ENCODE measurements at regions not wholly inside any gene's neighbourhood (a gene's known extent, or its start where the extent isn't known, plus 50 kb on each side); places are given as distances from the start of the nearest gene placed in this dataset.

- H3K4me1 ChIP-seq: no peaks in the 10 kb centered on the region
- no peak overlapping the region for H3K27ac Mint-ChIP-seq (ENCODE audit: unreplicated experiment)
- no peaks in the 10 kb centered on the region for H3K27me3 Mint-ChIP-seq (ENCODE audit: insufficient read depth, unreplicated experiment)
- no peak overlapping the region for H3K4me3 Mint-ChIP-seq (ENCODE audit: unreplicated experiment)
- H3K27me3 ChIP-seq (replicated peaks; ENCODE audit: control insufficient read depth, insufficient read depth, low read length): no peaks in the 10 kb centered on the region
- H3K4me1 Mint-ChIP-seq (ENCODE audit: low read depth, unreplicated experiment): no peaks in the 10 kb centered on the region
- POLR2A ChIA-PET: no interaction called here
- H3K9me3 Mint-ChIP-seq (ENCODE audit: unreplicated experiment): no peaks in the 10 kb centered on the region
- no peak for TF ChIP-seq CTCF (IDR thresholded peaks at IDR 0.05; ENCODE audit: insufficient read depth in 1 of 2, low read depth in 1 of 2, low read length in 1 of 2, severe bottlenecking in 1 of 2, unreplicated experiment in 1 of 2)
- CTCF ChIA-PET: no interaction called here
- BruUV-seq (replicated peaks): no TSS peak
- H3K36me3 Mint-ChIP-seq (ENCODE audit: insufficient read depth, unreplicated experiment): no peaks in the 10 kb centered on the region
- intact Hi-C loops (cut with micrococcal nuclease; ENCODE audit: unreplicated experiment): no loop called here
- H3K9me3 ChIP-seq: no peaks in the 10 kb centered on the region; the same call in 1 of the 2 replicates
- no peak for DNase-seq
- H3K4me3 ChIP-seq (ENCODE audit: low read depth, low read length): no peak overlapping the region
- H3K36me3 ChIP-seq (ENCODE audit: control insufficient read depth, insufficient read depth, low read length): no peaks in the 10 kb centered on the region
Observed at GRCh38 chr1:232335261-232335660, 294.7 kb downstream of the SIPA1L2 start.

DNA sequence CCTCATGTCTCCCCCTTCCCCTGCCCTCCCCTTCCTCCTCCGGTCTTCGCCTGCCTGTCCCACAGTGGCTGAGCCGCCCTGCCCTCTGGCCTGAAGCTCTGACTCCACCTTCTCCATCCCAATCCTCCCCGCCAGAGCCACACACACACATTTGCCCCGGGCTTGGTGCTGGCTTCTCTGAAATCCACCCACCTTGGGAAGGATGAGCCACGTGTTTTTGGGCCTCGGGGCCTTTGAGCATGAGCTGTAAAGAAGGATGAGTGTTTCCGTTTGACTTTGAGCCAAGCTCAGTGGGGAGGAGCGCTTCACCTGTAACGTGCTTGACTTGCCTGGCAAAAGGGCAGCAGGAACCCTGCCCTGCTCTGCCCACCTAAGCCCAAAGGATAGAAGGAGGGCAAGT, 295.1 kb downstream of the SIPA1L2 start:
- Histone ChIP-seq H3K4me3 (ENCODE audit: low read depth, low read length) (no peak overlapping the region), H3K4me1 (no peaks in the 10 kb centered on the region), H3K27me3 (replicated peaks; ENCODE audit: control insufficient read depth, insufficient read depth, low read length) (no peaks in the 10 kb centered on the region), H3K9me3 (no peaks in the 10 kb centered on the region; the same call in 1 of the 2 replicates), H3K36me3 (ENCODE audit: control insufficient read depth, insufficient read depth, low read length) (no peaks in the 10 kb centered on the region)
- no peaks in the 10 kb centered on the region for H3K4me1 Mint-ChIP-seq (ENCODE audit: low read depth, unreplicated experiment)
- no peak overlapping the region for H3K27ac Mint-ChIP-seq (ENCODE audit: unreplicated experiment)
- no peaks in the 10 kb centered on the region for H3K36me3 Mint-ChIP-seq (ENCODE audit: insufficient read depth, unreplicated experiment)
- no peak for TF ChIP-seq CTCF (IDR thresholded peaks at IDR 0.05; ENCODE audit: insufficient read depth in 1 of 2, low read depth in 1 of 2, low read length in 1 of 2, severe bottlenecking in 1 of 2, unreplicated experiment in 1 of 2)
- H3K27me3 Mint-ChIP-seq (ENCODE audit: insufficient read depth, unreplicated experiment): no peaks in the 10 kb centered on the region
- intact Hi-C loops (cut with micrococcal nuclease; ENCODE audit: unreplicated experiment): no loop called here
- no peak overlapping the region for H3K4me3 Mint-ChIP-seq (ENCODE audit: unreplicated experiment)
- no peak for DNase-seq
- POLR2A ChIA-PET: no interaction called here
- CTCF ChIA-PET: no interaction called here
- no TSS peak for BruUV-seq (replicated peaks)
- H3K9me3 Mint-ChIP-seq (ENCODE audit: unreplicated experiment): no peaks in the 10 kb centered on the region

DNA sequence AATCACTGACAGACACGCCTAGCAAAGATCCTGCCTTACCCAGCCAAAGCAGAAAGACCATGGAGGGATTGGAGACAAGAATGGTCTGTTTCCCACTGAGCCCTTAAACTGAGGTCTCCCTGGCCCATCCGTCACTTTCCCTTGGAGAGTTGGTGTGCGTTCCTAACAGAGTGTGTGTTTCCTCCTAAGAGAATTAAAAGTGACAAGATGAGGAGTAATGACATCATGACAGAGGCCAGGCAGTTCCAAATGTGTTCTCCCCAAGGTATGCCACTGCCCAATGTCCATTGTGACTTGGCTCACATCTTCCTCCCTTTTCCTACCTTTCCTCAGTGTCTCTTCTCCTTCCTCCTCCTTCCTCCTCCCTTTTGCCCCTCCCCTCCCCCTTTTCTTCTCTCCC, 295.7 kb downstream of the SIPA1L2 start:
- no TSS peak for BruUV-seq (replicated peaks)
- Mint-ChIP-seq H3K27ac (ENCODE audit: unreplicated experiment) (no peak overlapping the region), H3K36me3 (ENCODE audit: insufficient read depth, unreplicated experiment) (no peaks in the 10 kb centered on the region), H3K4me1 (ENCODE audit: low read depth, unreplicated experiment) (no peaks in the 10 kb centered on the region), H3K27me3 (ENCODE audit: insufficient read depth, unreplicated experiment) (no peaks in the 10 kb centered on the region), H3K4me3 (ENCODE audit: unreplicated experiment) (no peak overlapping the region), H3K9me3 (ENCODE audit: unreplicated experiment) (no peaks in the 10 kb centered on the region)
- H3K36me3 ChIP-seq (ENCODE audit: control insufficient read depth, insufficient read depth, low read length): no peaks in the 10 kb centered on the region
- POLR2A ChIA-PET: no interaction called here
- H3K27me3 ChIP-seq (replicated peaks; ENCODE audit: control insufficient read depth, insufficient read depth, low read length): no peaks in the 10 kb centered on the region
- intact Hi-C loops (cut with micrococcal nuclease; ENCODE audit: unreplicated experiment): no loop called here
- CTCF ChIA-PET: no interaction called here
- no peaks in the 10 kb centered on the region for H3K4me1 ChIP-seq
- no peaks in the 10 kb centered on the region; the same call in 1 of the 2 replicates for H3K9me3 ChIP-seq
- H3K4me3 ChIP-seq (ENCODE audit: low read depth, low read length): no peak overlapping the region
- no peak for DNase-seq
- TF ChIP-seq CTCF (IDR thresholded peaks at IDR 0.05; ENCODE audit: insufficient read depth in 1 of 2, low read depth in 1 of 2, low read length in 1 of 2, severe bottlenecking in 1 of 2, unreplicated experiment in 1 of 2): no peak
